H1 (cell line): ENCODE measurements at regions not wholly inside any gene's neighbourhood (a gene's known extent, or its start where the extent isn't known, plus 50 kb on each side); places are given as distances from the start of the nearest gene placed in this dataset.

Experiments used
- CTCF ChIA-PET: fragments of 300-600 bp; sonication (Branson Sonifier 250); formaldehyde crosslinking; loops from one replicate; lab custom pipeline; 2021; ENCODE audit not compliant: partially characterized antibody; lab: Charles Lee
- POLR2A ChIA-PET: fragments of 300-600 bp; sonication (Branson Sonifier 250); formaldehyde crosslinking; loops from one replicate; lab custom pipeline; 2021; ENCODE audit warnings: inconsistent platforms; ENCODE audit not compliant: partially characterized antibody; lab: Charles Lee
- DNase-seq, 2 experiments: peaks; one replicate each; pipeline versions ENCODE4 v3.0.0 to v3.0.0-alpha.2; 2010 to 2022; ENCODE audit warnings: low spot score in 2 of 2, low read depth in 1 of 2, mixed read lengths in 1 of 2
- FAIRE-seq: peaks from 2 replicates; lab custom pipeline; 2011; peaks lifted over from hg19 to GRCh38; lab: Jason Lieb, UNC
- H2AFZ ChIP-seq: 2 replicates; pipeline ENCODE4 v1.8.1; 2012; ENCODE audit warnings: low read length, inconsistent platforms
- H2AK5ac ChIP-seq: 2 replicates; pipeline ENCODE4 v1.6.1; 2013; ENCODE audit warnings: low read depth, low read length
- H2BK120ac ChIP-seq: replicated peaks from 2 replicates; pipeline ENCODE3; 2013; ENCODE audit warnings: low read depth, low read length, inconsistent platforms
- H2BK12ac ChIP-seq: 2 replicates; pipeline ENCODE4 v1.6.1; 2013; ENCODE audit warnings: low read depth, low read length
- H2BK15ac ChIP-seq: 2 replicates; pipeline ENCODE4 v1.6.1; 2013; ENCODE audit warnings: low read length
- H2BK20ac ChIP-seq: 2 replicates; pipeline ENCODE4 v1.6.1; 2013; ENCODE audit warnings: low read length
- H2BK5ac ChIP-seq: 2 replicates; pipeline ENCODE4 v1.6.1; 2013; ENCODE audit warnings: low read depth, low read length
- H3K14ac ChIP-seq: 2 replicates; pipeline ENCODE4 v1.6.1; 2013; ENCODE audit warnings: inconsistent platforms; ENCODE audit not compliant: insufficient read length
- H3K18ac ChIP-seq: 2 replicates; pipeline ENCODE4 v1.6.1; 2013; ENCODE audit warnings: low read length; ENCODE audit errors: extremely low read depth
- H3K23ac ChIP-seq: 2 replicates; pipeline ENCODE4 v1.6.1; 2013; ENCODE audit warnings: inconsistent platforms; ENCODE audit not compliant: insufficient read length
- H3K23me2 ChIP-seq: 2 replicates; pipeline ENCODE4 v1.6.1; 2013; ENCODE audit warnings: low read depth, low read length
- H3K27ac ChIP-seq: 2 replicates; pipeline ENCODE4 v1.6.1; 2011; ENCODE audit warnings: low read depth, low read length, inconsistent platforms
- H3K27me3 ChIP-seq, 4 experiments: replicated peaks in 1 of 4; 1 replicate in 1 of 4; 2 replicates in 3 of 4; pipeline versions ENCODE4 v1.6.1 to v1.8.1; 2011 to 2013; ENCODE audit warnings: low read length in 3 of 4, mild to moderate bottlenecking in 3 of 4, inconsistent platforms in 2 of 4, mixed read lengths in 2 of 4, moderate library complexity in 1 of 4; ENCODE audit not compliant: control insufficient read depth in 3 of 4, insufficient read depth in 3 of 4; ENCODE audit errors: extremely low read depth in 1 of 4
- H3K36me3 ChIP-seq, 4 experiments: 2 replicates each; pipeline versions ENCODE4 v1.6.1 to v1.8.1; 2011 to 2013; ENCODE audit warnings: mild to moderate bottlenecking in 4 of 4, low read length in 3 of 4, moderate library complexity in 2 of 4, control low read depth in 1 of 4, inconsistent platforms in 1 of 4; ENCODE audit not compliant: insufficient read depth in 4 of 4, control insufficient read depth in 2 of 4
- H3K4ac ChIP-seq: replicated peaks from 2 replicates; pipeline ENCODE3; 2013; ENCODE audit warnings: low read length, low read depth, mixed read lengths, inconsistent platforms; ENCODE audit not compliant: insufficient read length
- H3K4me1 ChIP-seq, 4 experiments: replicated peaks in 1 of 4; 1 replicate in 1 of 4; 2 replicates in 3 of 4; pipeline versions ENCODE4 v1.6.1 to v1.8.1; 2011 to 2013; ENCODE audit warnings: low read length in 3 of 4, inconsistent platforms in 2 of 4, mixed read lengths in 1 of 4; ENCODE audit not compliant: insufficient read depth in 4 of 4, control insufficient read depth in 3 of 4
- H3K4me2 ChIP-seq, 2 experiments: 2 replicates each; pipeline versions ENCODE4 v1.6.1 to v1.8.1; 2011 to 2013; ENCODE audit warnings: low read depth in 2 of 2, low read length in 2 of 2, control low read depth in 1 of 2, inconsistent platforms in 1 of 2, mild to moderate bottlenecking in 1 of 2; ENCODE audit not compliant: insufficient read depth in 1 of 2
- H3K4me3 ChIP-seq, 4 experiments: fragments of 200-600, 300-600 bp in 1 of 4; sonication (generic), shearing (Covaris generic), sonication (Bioruptor Twin) in 1 of 4; 2 replicates each; pipeline versions ENCODE4 v1.5.1 to v1.8.1; 2011 to 2016; ENCODE audit warnings: low read length in 4 of 4, low read depth in 3 of 4, control low read depth in 2 of 4, inconsistent platforms in 2 of 4, mild to moderate bottlenecking in 2 of 4, mixed read lengths in 1 of 4, moderate library complexity in 1 of 4; ENCODE audit not compliant: insufficient read depth in 2 of 4; ENCODE audit errors: extremely low read depth in 1 of 4
- H3K56ac ChIP-seq: replicated peaks from 2 replicates; pipeline ENCODE3; 2013; ENCODE audit warnings: low read depth, mild to moderate bottlenecking, mixed read lengths, low read length, inconsistent platforms; ENCODE audit not compliant: insufficient read length
- H3K79me1 ChIP-seq: 2 replicates; pipeline ENCODE4 v1.6.1; 2013; ENCODE audit warnings: low read depth, low read length, control low read depth
- H3K79me2 ChIP-seq, 2 experiments: 2 replicates each; pipeline versions ENCODE4 v1.6.1 to v1.8.1; 2012 to 2013; ENCODE audit warnings: low read length in 2 of 2, mild to moderate bottlenecking in 2 of 2, inconsistent platforms in 1 of 2; ENCODE audit not compliant: insufficient read depth in 2 of 2, control insufficient read depth in 1 of 2
- H3K9ac ChIP-seq, 4 experiments: replicated peaks in 1 of 4; 1 replicate in 1 of 4; 2 replicates in 3 of 4; pipeline versions ENCODE4 v1.6.1 to v1.8.1; 2011 to 2013; ENCODE audit warnings: low read depth in 3 of 4, low read length in 3 of 4, control low read depth in 2 of 4, mild to moderate bottlenecking in 2 of 4, moderate library complexity in 2 of 4, inconsistent platforms in 1 of 4; ENCODE audit errors: extremely low read depth in 1 of 4
- H3K9me3 ChIP-seq, 2 experiments: 2 replicates each; pipeline versions ENCODE4 v1.6.1 to v1.8.1; 2012 to 2013; ENCODE audit warnings: mild to moderate bottlenecking in 2 of 2, moderate library complexity in 2 of 2, control low read depth in 1 of 2, inconsistent platforms in 1 of 2, low read depth in 1 of 2, low read length in 1 of 2, mixed read lengths in 1 of 2; ENCODE audit not compliant: insufficient read depth in 2 of 2
- H4K20me1 ChIP-seq, 2 experiments: replicated peaks in 1 of 2; 2 replicates each; pipeline versions ENCODE3 to v1.8.1; 2011 to 2013; ENCODE audit warnings: inconsistent platforms in 2 of 2, low read length in 2 of 2, mild to moderate bottlenecking in 1 of 2; ENCODE audit not compliant: insufficient read depth in 2 of 2, control insufficient read depth in 1 of 2
- H4K5ac ChIP-seq: 2 replicates; pipeline ENCODE4 v1.6.1; 2013; ENCODE audit warnings: low read length, low read depth, mixed read lengths, inconsistent platforms; ENCODE audit not compliant: insufficient read length
- H4K8ac ChIP-seq: 2 replicates; pipeline ENCODE4 v1.8.0; 2013; ENCODE audit warnings: mild to moderate bottlenecking, moderate library complexity, low read length, inconsistent platforms; ENCODE audit not compliant: insufficient read depth; ENCODE audit errors: extremely low read depth
- H4K91ac ChIP-seq: replicated peaks from 2 replicates; pipeline ENCODE3; 2013; ENCODE audit warnings: low read length, mixed read lengths, inconsistent platforms; ENCODE audit not compliant: insufficient read length
- BRCA1 ChIP-seq: IDR thresholded peaks from 2 replicates; pipeline ENCODE4 v1.6.1; 2012; ENCODE audit warnings: low read depth, low read length, improper control_type of control experiment
- CHD2 ChIP-seq: IDR thresholded peaks from 2 replicates; pipeline ENCODE4 v1.6.1; 2012; ENCODE audit warnings: low read length, improper control_type of control experiment
- EP300 ChIP-seq, 2 experiments: IDR thresholded peaks; 1 replicate in 1 of 2; 2 replicates in 1 of 2; pipeline ENCODE4 v1.6.1; 2011 to 2012; ENCODE audit warnings: low read depth in 2 of 2, low read length in 2 of 2, mild to moderate bottlenecking in 2 of 2, borderline replicate concordance in 1 of 2, inconsistent platforms in 1 of 2, moderate library complexity in 1 of 2
- HDAC6 ChIP-seq: IDR thresholded peaks from one replicate; pipeline ENCODE4 v1.7.1; 2012; ENCODE audit warnings: low read depth, mild to moderate bottlenecking, inconsistent platforms, low read length, moderate library complexity
- JUN ChIP-seq: IDR thresholded peaks from 2 replicates; pipeline ENCODE4 v1.6.1; 2011; ENCODE audit warnings: low read depth, mild to moderate bottlenecking, improper control_type of control experiment, low read length
- KDM4A ChIP-seq: IDR thresholded peaks from one replicate; pipeline ENCODE4 v1.7.1; 2012; ENCODE audit warnings: low read depth, mild to moderate bottlenecking, moderate library complexity, low read length, inconsistent platforms; ENCODE audit not compliant: severe bottlenecking
- POLR2A ChIP-seq, 2 experiments: IDR thresholded peaks; 1 replicate in 1 of 2; 2 replicates in 1 of 2; pipeline ENCODE4 v1.6.1; 2011; ENCODE audit warnings: low read depth in 2 of 2, low read length in 2 of 2, mild to moderate bottlenecking in 2 of 2; ENCODE audit errors: control extremely low read depth in 1 of 2
- RAD21 ChIP-seq, 2 experiments: IDR thresholded peaks in 1 of 2; conservative IDR thresholded peaks in 1 of 2; 2 replicates each; pipeline ENCODE4 v1.6.1; 2011; ENCODE audit warnings: low read depth in 2 of 2, low read length in 2 of 2, improper control_type of control experiment in 1 of 2, inconsistent platforms in 1 of 2, mild to moderate bottlenecking in 1 of 2, moderate library complexity in 1 of 2
- SIX5 ChIP-seq: IDR thresholded peaks from 2 replicates; pipeline ENCODE4 v1.6.1; 2011; ENCODE audit warnings: mild to moderate bottlenecking, low read depth, low read length
- SRF ChIP-seq: IDR thresholded peaks from 2 replicates; pipeline ENCODE4 v1.6.1; 2011; ENCODE audit warnings: mild to moderate bottlenecking, low read depth, low read length, moderate library complexity
- TBP ChIP-seq: IDR thresholded peaks from 2 replicates; pipeline ENCODE4 v1.6.1; 2011; ENCODE audit warnings: low read depth, low read length, improper control_type of control experiment
- WGBS, 2 experiments: shearing (Covaris generic) in 1 of 2; methylation state at CpG; one replicate each; pipeline versions ENCODE4 v1.1.6 to v1.1.7; 2013 to 2015; ENCODE audit warnings: low lambda C conversion rate in 2 of 2, mixed read lengths in 2 of 2, inconsistent platforms in 1 of 2, low coverage in 1 of 2, missing lambda C conversion rate in 1 of 2; ENCODE audit not compliant: insufficient replicate concordance in 2 of 2, insufficient coverage in 1 of 2, insufficient read length in 1 of 2; ENCODE audit errors: extremely low coverage in 1 of 2, missing lambda C conversion rate in 1 of 2; 5-methylcytosine and 5-hydroxymethylcytosine counted together

- no peaks in the 10 kb centered on the region for H3K9me3 ChIP-seq
- POLR2A ChIA-PET, result interaction anchor here (0.7 kb wide), 1 partner anchor 10 kb away, joined by 4 read pairs; no protein-coding TSS in a partner anchor
- CTCF ChIA-PET, result interaction anchor here (0.8 to 1.7 kb wide), 3 partner anchors 8 to 115 kb away, joined by 3 to 4 read pairs (median 3); no protein-coding TSS in a partner anchor
- TF ChIP-seq HDAC6, result no peak
- no peak for TF ChIP-seq RAD21 (IDR thresholded peaks at IDR 0.05 in 1 of 2, conservative IDR thresholded peaks at IDR 0.05 in 1 of 2; ENCODE audit: low read depth in 2 of 2, low read length in 2 of 2)
- TF ChIP-seq JUN, result no peak
- TF ChIP-seq POLR2A (IDR thresholded peaks at IDR 0.05; ENCODE audit: control extremely low read depth in 1 of 2, low read depth in 2 of 2, low read length in 2 of 2), result no peak
- no peak for TF ChIP-seq EP300 (IDR thresholded peaks at IDR 0.05; ENCODE audit: borderline replicate concordance in 1 of 2, low read depth in 2 of 2, low read length in 2 of 2)
- no peak for TF ChIP-seq CHD2
- TF ChIP-seq SIX5, result no peak
- TF ChIP-seq SRF, result no peak
- TF ChIP-seq BRCA1, result no peak
- TF ChIP-seq KDM4A, result no peak
- no peak for TF ChIP-seq TBP
Observed at GRCh38 chr12:113762882-113763816, 203.0 kb downstream of the RBM19 start.

More at GRCh38 chr12:113762882-113763816, 203.0 kb downstream of the RBM19 start:
- Histone ChIP-seq H2BK12ac (no peak overlapping the region; the same call in 1 of the 2 replicates), H3K27ac (no peak overlapping the region), H2AK5ac (no peak overlapping the region; the same call in 1 of the 2 replicates), H4K5ac (no peak overlapping the region), H2AFZ (no peak overlapping the region), H3K4me2 (no peak overlapping the region), H3K18ac (0 out of 2 replicates have a peak overlapping the region, but pooled peaks have one; percentile 53), H2BK15ac (no peak overlapping the region; the same call in 1 of the 2 replicates), H2BK120ac (no peak overlapping the region), H3K36me3 (no peaks in the 10 kb centered on the region), H3K27me3 (no peaks in the 10 kb centered on the region; a peak in 2 of 7 replicates), H4K20me1 (peaks cover 0 to 4% of the 10 kb centered on the region in 2 experiments), H3K14ac (no peak overlapping the region), H3K23ac (no peak overlapping the region), H3K4me3 (no peak overlapping the region), H2BK5ac (no peak overlapping the region), H4K8ac (no peak overlapping the region), H3K4me1 (peaks cover 0 to 5% (median 2%) of the 10 kb centered on the region in 4 experiments; a peak in 3 of 7 replicates), H3K23me2 (no peaks in the 10 kb centered on the region), H3K79me2 (no peaks in the 10 kb centered on the region), H4K91ac (peak overlapping the region; percentile 6), H3K56ac (no peak overlapping the region), H3K79me1 (no peaks in the 10 kb centered on the region), H2BK20ac (peak overlapping the region; percentile 75; the same call in 1 of the 2 replicates), H3K9ac (no peak overlapping the region), H3K4ac (peak overlapping the region; percentile 28)
- WGBS, 2 experiments, result 79% methylated on average over 17 of the region's 17 CpGs; no CpG with 5 or more reads in 1 of the 2 experiments
- DNase-seq (no peak), FAIRE-seq (no peak)
